ENCODE measurements at regions not wholly inside any gene's neighbourhood (a gene's known extent, or its start where the extent isn't known, plus 50 kb on each side); places are given as distances from the start of the nearest gene placed in this dataset.

DNA sequence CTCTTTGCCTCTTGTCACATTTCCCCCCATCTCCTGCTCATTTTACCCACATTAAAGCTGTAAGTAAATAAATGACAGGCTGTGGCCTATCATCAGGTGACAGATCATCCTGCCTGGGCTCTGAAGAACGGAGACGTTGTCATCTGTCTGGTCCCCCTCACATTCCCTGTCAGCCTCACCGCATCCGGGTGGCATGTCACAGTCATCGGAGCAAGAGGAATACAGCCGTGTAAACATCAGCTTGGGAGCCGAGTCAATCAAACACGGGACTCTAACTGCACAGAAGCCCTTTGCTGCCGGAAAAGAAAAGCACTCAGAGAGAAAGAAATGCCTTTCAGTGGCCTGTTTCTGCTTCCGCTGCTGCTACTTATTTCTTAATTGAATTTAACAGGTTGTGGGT, 371.9 kb upstream of the ID4 start:
- DNase-seq (ENCODE audit: low read depth) = no peak

DNA sequence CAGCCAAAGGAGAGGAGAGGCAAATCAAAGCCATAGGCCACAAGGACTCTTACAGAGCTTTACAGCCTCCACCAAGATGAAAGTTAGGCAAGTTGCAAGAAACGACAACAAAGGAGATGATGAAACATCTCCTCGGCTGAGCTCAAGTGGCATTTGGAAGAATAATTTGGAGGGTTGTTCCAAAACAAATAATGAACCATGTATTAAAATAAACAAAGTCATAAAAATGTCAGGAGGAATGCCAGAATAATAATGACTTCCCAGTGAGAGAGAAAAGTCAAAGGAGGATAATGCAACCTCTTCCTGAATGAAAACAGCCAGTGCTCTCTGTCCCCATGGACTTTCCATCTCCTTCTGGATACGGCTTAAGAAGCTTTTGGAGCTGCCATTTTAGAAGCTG, 371.4 kb upstream of the ID4 start:
- peak; percentile 40 for DNase-seq (ENCODE audit: low read depth)

DNA sequence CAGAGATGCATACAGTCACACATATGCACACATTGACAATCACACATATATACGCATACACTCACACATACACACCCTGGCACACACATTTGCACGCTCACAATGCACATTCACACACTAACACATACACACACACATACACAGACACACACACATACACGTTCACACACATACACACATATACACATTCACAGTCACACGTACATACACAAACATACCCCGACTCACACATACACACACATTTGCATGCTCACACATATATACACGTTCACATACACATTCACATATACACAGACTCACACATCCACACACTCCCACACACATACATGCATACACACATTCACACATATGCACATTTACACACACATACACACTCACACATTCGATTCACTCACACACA, 366.8 kb upstream of the ID4 start:
- DNase-seq (ENCODE audit: low read depth) = no peak

DNA sequence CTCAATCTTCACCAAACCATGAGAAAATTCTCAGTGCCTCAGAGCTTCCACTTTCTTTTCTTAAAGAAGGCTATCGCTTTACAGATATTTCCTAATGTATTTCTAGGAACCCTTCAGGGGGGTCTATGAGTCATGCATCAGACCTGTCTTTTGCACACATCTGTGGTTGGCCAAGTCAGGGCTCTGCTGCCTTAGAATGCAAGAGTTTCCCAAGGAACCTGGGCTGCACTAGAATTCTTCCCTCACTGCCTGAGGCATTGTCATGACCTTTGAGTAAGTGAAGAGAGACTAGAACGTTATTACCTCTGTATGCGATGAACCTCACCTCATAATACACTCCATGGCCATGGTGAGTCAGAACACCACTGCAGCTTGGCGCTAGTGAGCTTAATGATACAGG, 365.0 kb upstream of the ID4 start:
- DNase-seq (ENCODE audit: low read depth) = peak; percentile 94

GRCh38 chr6:19472850-19473249, 364.3 kb upstream of the ID4 start:
- DNase-seq (ENCODE audit: low read depth) = peak; percentile 39

DNA sequence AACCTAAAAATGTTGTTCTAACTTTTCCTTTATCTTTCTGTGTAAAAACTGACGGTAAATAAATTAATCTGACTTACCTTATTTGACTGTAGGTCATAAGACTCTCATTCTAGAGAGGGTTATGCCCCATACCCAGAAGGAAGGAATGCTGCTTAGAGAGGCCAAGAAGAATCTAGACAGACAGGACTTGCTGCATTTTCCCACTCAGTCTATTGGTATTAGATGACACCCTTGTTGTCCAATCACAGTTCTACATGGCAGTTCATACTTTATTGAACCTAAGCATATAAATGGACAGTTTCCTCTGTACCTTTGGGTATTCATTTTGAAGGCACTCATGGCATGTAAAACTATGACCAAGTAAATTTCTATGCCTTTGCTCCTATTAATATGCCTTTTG, 359.6 kb upstream of the ID4 start:
- no peak for DNase-seq (ENCODE audit: low read depth)

DNA sequence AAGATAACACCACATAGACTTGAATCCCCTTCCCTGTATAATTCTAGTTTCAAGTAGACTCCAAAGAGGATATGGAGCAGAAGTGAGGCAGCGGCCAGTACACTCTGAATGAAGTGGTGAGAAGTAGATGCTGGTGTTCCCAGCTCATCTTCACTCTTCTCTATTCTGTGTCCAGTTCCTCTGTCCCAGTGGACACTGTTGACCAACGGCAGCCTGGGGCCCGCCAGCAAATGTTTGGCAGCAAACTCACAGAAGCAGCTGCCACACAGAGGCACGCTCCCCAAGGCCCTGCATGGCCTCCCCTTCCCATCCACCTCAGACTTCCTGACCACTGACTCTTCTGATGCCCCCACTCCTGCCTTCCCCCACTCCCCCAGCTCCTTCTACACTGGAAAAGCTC, 358.9 kb upstream of the ID4 start:
- no peak for DNase-seq (ENCODE audit: low read depth)

DNA sequence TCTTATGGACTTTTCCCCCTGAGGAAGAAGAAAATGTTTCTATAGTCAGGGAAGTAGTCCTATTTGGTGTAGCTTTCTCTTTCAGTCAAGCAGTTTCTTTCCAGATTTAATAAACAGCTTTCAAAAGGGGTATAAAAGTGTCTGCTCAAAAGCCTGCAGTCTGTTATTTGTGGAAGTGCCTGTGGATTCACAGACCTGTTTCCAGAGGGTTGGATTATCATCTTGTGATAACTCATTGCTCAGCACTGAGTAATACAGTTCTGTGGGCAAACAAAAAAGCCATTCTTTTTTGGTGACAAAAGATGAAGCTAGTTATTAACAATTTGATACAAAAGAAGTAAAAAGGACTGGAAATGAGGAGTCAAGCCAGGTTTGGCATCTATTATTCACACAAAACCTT, 358.2 kb upstream of the ID4 start:
- peak; percentile 65 for DNase-seq (ENCODE audit: low read depth)

GRCh38 chr6:19479551-19479950, 357.6 kb upstream of the ID4 start:
- no peak for DNase-seq (ENCODE audit: low read depth)

DNA sequence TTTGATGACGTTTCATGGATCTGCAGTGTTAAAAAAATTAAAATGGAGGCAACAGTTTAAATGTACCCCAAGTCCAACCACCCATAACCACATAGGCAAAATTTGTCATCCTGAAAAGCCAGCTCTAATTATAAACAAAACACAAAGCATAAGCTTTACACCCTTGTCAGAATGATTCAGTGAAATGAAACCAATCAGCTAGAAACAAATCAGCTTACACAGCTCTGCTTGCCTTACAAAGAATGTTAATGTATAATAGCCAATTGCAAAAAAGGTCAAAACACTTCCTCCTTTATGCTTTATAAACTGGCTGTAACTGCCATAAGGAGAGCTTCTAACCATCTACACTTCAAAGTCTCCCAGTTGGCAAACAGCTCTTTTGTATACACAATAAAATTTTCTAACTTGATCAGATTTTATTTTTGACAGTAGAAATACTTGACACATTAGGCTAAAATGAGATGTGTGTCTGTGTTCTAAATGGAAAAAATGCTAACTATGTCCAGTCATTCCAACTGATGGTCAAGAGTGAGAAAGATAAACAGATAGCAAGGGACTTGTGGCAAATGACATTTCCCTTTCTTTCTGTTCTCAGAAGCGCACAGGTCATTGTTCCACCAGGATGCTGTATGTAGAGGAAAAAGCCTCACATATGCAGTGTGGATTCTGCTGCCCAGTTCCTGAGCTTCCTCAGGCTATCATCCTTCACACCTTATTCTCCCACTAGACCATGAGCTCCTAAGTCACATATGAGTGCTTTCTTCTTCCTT, 344.3 kb upstream of the ID4 start:
- DNase-seq (ENCODE audit: low read depth) = no peak

DNA sequence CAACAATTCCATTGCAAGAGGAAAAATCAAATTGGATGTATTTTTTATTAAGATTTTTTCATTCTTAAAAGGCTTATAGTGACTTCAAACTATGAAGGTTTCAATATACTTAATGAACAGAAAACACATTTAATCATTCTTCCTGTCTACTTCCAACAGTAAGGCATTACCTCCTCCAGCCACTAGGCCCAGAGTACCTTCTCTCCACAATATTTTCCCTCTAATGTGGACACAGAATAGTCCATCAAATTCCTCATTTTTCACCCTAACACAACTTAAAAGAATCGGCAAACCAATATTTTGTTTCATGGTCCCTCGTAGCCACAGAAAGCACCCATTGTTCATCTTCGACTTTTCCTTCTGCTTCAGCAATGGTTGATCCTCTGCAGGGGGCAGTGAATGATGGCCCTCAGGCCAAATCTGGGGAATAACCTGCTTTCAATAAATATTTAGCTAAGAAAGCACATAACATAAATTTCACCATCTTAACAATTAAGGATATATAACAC, 335.4 kb upstream of the ID4 start:
- DNase-seq (ENCODE audit: low read depth) = no peak

DNA sequence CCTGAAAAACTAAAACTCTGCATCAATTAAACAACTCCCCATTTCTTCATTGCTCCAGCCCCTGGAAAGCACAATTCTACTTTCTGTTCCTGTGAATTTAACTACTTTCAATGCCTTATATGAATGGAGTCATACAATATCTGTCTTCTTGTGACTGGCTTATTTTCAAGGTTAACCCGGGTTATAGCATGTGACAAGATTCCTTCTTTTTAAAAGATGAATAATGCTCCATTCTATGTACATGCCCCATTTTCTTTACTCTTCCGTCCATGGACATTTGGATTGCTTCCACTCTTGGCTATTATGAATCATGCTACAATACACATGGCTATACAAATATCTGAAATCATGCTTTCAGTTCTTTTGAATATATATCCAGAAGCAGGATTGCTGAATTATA, 334.9 kb upstream of the ID4 start:
- no peak for DNase-seq (ENCODE audit: low read depth)

GRCh38 chr6:19515939-19516338, 321.2 kb upstream of the ID4 start:
- no peak for DNase-seq (ENCODE audit: low read depth)

- no peak for DNase-seq (ENCODE audit: low read depth)
Measured at GRCh38 chr6:19519941-19520340, 317.2 kb upstream of the ID4 start.

DNA sequence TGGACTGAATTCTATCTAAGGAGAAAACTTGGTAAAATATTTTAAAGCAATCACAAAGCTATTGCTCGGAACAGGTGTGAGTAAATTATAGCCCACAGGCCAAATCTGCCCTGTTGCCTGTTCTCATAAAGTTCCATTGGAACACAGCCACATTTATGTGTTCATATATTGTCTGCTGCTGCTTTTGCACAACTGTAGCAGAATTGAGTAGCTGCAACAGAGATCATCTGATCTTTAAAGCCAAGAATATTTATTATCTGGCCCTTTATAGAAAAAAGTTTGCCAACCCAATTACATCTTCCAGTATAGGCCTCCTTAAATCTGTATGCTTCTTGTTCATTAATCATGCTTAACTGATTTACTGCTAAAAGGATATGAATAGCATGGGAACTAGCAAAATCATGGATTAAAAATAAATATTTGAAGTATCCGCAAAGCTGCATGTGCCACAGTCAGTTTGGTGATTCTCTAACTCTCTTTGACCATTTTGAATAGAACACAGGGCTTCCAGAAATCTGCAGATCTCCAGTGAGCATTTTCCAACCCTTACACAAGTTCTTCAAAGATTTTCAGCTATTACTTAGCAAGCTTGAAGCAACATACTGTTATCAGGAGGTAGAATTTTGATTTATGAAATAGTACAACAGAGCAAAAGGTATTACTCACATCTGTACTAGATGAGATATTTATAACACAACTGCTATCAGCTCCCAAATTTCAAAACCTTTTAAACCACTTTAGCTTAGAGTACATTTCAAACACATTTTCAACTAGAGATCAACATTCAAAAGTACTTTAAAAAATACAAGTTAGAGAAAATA, 312.6 kb upstream of the ID4 start:
- DNase-seq (ENCODE audit: low read depth) = no peak

DNA sequence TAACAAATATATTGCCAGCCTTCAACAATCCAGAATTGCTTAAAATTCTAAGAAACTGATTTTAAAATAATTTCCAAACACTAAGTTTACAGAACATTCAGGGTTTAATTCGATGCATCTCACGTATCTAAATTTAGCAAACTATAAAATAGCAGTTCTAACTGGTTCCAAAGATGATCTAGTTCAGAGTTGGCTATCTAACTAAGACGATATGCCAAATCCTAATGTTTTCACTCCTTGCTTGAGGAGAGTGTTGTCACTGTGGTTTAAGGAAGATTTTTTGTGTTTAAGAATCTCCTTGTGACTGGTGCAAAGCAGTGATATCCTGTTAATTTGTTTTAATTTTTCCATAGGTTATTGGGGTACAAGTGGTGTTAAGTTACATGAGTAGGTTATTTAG, 311.5 kb upstream of the ID4 start:
- DNase-seq (ENCODE audit: low read depth) = no peak

DNA sequence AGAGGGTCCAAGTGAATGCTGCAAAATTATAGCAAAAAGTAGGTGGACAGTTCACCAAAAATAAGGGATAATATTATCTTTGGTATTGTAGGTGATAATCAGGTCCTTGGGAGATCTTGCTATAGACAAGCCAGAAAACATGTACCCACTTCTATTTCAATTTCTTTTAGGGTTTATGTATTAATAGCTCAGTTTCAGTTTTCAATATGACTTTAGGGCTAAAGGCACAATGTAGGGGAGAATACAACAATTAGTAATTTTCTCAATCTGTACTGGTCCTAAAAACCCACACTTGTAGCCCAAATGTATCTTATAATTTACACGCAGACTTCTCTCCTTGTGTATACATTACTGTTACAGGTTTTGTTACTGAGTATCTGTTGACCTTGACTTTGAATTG, 307.0 kb upstream of the ID4 start:
- DNase-seq (ENCODE audit: low read depth) = no peak

GRCh38 chr6:19535351-19535750, 301.8 kb upstream of the ID4 start:
- DNase-seq (ENCODE audit: low read depth) = no peak

- DNase-seq (ENCODE audit: low read depth) = no peak
Measured at GRCh38 chr6:19536838-19537237, 300.3 kb upstream of the ID4 start.

DNA sequence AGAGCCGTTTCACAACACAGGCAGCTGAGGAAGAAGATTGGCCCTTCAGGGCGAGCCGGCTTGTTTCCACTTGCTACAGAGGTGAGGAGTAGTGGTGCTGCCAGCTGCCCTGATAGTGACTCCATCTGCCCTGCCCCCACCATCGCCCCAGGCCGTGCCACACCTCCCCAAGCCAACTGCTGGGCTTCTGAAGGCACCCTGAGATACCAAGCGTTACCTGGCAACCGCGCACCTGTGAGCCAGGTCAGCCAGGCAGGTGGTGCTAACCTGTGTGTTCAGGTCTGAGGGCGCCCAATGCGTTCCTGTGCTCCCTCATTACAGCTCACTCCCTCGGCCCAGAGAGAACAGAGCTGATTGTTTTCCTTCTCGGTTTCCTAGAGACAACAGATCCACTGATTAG, 299.1 kb upstream of the ID4 start:
- DNase-seq (ENCODE audit: low read depth) = no peak

- DNase-seq (ENCODE audit: low read depth) = no peak
Measured at GRCh38 chr6:19547507-19547906, 289.7 kb upstream of the ID4 start.

DNA sequence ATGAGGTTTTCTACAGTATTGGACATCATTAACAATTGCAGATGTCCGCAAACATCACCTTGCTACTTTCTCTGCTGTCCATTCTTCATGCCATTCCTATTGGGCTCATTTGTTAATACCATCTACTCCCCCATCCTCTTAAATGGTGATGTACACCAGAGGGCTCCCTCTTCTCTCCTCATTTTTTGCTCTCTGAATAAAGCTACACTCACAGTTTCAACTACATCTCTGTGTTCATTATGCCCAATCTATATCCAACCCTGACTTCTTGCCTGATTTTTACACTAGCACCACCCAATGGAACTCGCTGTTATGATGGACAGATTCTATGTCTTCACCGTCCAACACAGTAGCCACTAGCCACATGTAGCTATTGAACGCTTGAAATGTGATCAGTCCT, 288.1 kb upstream of the ID4 start:
- DNase-seq (ENCODE audit: low read depth) = peak; percentile 2

- DNase-seq (ENCODE audit: low read depth) = no peak
Measured at GRCh38 chr6:19550380-19550779, 286.8 kb upstream of the ID4 start.

GRCh38 chr6:19551611-19552010, 285.6 kb upstream of the ID4 start:
- DNase-seq (ENCODE audit: low read depth) = no peak

All from ELR (cell line).